GM12878 (cell line): ENCODE measurements at regions not wholly inside any gene's neighbourhood (a gene's known extent, or its start where the extent isn't known, plus 50 kb on each side); places are given as distances from the start of the nearest gene placed in this dataset.

Experiments used
- ATAC-seq: fragments of 200-7000 bp; cut with Tn5 transposase; 3 replicates; pipeline ENCODE4 v1.9.1; 2020; ENCODE audit warnings: mild to moderate bottlenecking, moderate library complexity
- BruUV-seq: library from RNA; stranded (reverse); fragments of 400-500 nt; replicated peaks from 2 replicates; lab custom pipeline; 2021; lab: Mats Ljungman, UMichigan
- CTCF ChIA-PET: fragments of 300-600 bp; sonication (Branson Sonifier 250); formaldehyde crosslinking; extraction: SDS; loops from one replicate; lab custom pipeline; 2021; ENCODE audit warnings: inconsistent platforms; lab: Yijun Ruan, JAX
- POLR2A ChIA-PET: fragments of 350-600 bp; formaldehyde crosslinking; extraction: SDS; loops from one replicate; lab custom pipeline; 2021; ENCODE audit warnings: inconsistent platforms; lab: Charles Lee
- RAD21 ChIA-PET: fragments of 300-600 bp; sonication (Branson Sonifier 250); formaldehyde crosslinking; loops from one replicate; lab custom pipeline; 2023; ENCODE audit warnings: antibody characterized with exemption; ENCODE audit not compliant: unreplicated experiment; lab: Charles Lee
- SMC1A ChIA-PET: fragments of 300-600 bp; sonication (Branson Sonifier 250); formaldehyde crosslinking; loops from one replicate; lab custom pipeline; 2023; ENCODE audit not compliant: unreplicated experiment, uncharacterized antibody; lab: Charles Lee
- DNase-seq: peaks from one replicate; pipeline ENCODE4 v3.0.0-alpha.2; 2011; ENCODE audit warnings: low read depth, low spot score
- FAIRE-seq: peaks from 3 replicates; lab custom pipeline; 2011; peaks lifted over from hg19 to GRCh38; lab: Jason Lieb, UNC
- H2AFZ ChIP-seq: 2 replicates; pipeline ENCODE4 v1.6.0; 2011; ENCODE audit warnings: low read depth, low read length, control low read depth; ENCODE audit not compliant: control insufficient read depth
- H3K27ac ChIP-seq: 2 replicates; pipeline ENCODE4 v1.5.1; 2011; ENCODE audit warnings: control low read depth; ENCODE audit not compliant: control insufficient read depth, insufficient read depth
- H3K27me3 ChIP-seq, 2 experiments: replicated peaks in 1 of 2; 2 replicates each; pipeline versions ENCODE4 v1.6.0 to v1.6.1; 2011; ENCODE audit warnings: low read length in 1 of 2; ENCODE audit not compliant: control insufficient read depth in 2 of 2, insufficient read depth in 2 of 2
- H3K36me3 ChIP-seq, 2 experiments: 2 replicates each; pipeline ENCODE4 v1.5.1; 2011; ENCODE audit warnings: low read length in 1 of 2; ENCODE audit not compliant: control insufficient read depth in 2 of 2, insufficient read depth in 2 of 2
- H3K4me1 ChIP-seq: 2 replicates; pipeline ENCODE4 v1.6.1; 2011; ENCODE audit warnings: mild to moderate bottlenecking, low read length, moderate library complexity, mixed read lengths; ENCODE audit not compliant: control insufficient read depth, insufficient read depth
- H3K4me2 ChIP-seq: 2 replicates; pipeline ENCODE4 v1.6.0; 2011; ENCODE audit warnings: control low read depth; ENCODE audit not compliant: control insufficient read depth, insufficient read depth
- H3K4me3 ChIP-seq: fragments of 200-600 bp; sonication (generic); 2 replicates; pipeline ENCODE4 v1.5.1; 2016
- H3K79me2 ChIP-seq: 2 replicates; pipeline ENCODE4 v1.6.0; 2011; ENCODE audit warnings: low read length; ENCODE audit not compliant: control insufficient read depth, insufficient read depth
- H3K9ac ChIP-seq: 2 replicates; pipeline ENCODE4 v1.8.0; 2011; ENCODE audit warnings: low read length, control low read depth, mixed read lengths; ENCODE audit not compliant: control insufficient read depth, insufficient read depth
- H3K9me3 ChIP-seq: replicated peaks from 3 replicates; pipeline ENCODE4 v1.5.1; 2011; ENCODE audit warnings: mild to moderate bottlenecking, low read length; ENCODE audit not compliant: control insufficient read depth, insufficient read depth
- H4K20me1 ChIP-seq: 2 replicates; pipeline ENCODE4 v1.6.0; 2011; ENCODE audit not compliant: control insufficient read depth, insufficient read depth
- ATF7 ChIP-seq: fragments of 450-650 bp; IDR thresholded peaks from 2 replicates; pipeline ENCODE4 v1.6.1; 2016; ENCODE audit warnings: low read depth, mild to moderate bottlenecking
- BHLHE40 ChIP-seq, 2 experiments: fragments of 450-650 bp in 1 of 2; IDR thresholded peaks; 2 replicates each; pipeline ENCODE4 v1.6.1; 2011 to 2017; ENCODE audit warnings: low read depth in 2 of 2, borderline replicate concordance in 1 of 2, improper control_type of control experiment in 1 of 2, low read length in 1 of 2, mild to moderate bottlenecking in 1 of 2
- BMI1 ChIP-seq: fragments of 450-650 bp; IDR thresholded peaks from 2 replicates; pipeline ENCODE4 v1.6.1; 2016; ENCODE audit warnings: mild to moderate bottlenecking, moderate library complexity, borderline replicate concordance
- CHD4 ChIP-seq: fragments of 200-600 bp; sonication (generic); IDR thresholded peaks from 2 replicates; pipeline ENCODE4 v1.6.1; 2016; ENCODE audit warnings: mild to moderate bottlenecking
- JUND ChIP-seq: IDR thresholded peaks from 2 replicates; pipeline ENCODE4 v1.6.1; 2012; ENCODE audit warnings: low read depth, mild to moderate bottlenecking, low read length, improper control_type of control experiment, moderate library complexity
- KLF5 ChIP-seq: fragments of 450-650 bp; IDR thresholded peaks from 2 replicates; pipeline ENCODE4 v1.6.1; 2014; ENCODE audit warnings: mild to moderate bottlenecking; ENCODE audit not compliant: partially characterized antibody
- PAX8 ChIP-seq: fragments of 450-650 bp; IDR thresholded peaks from 2 replicates; pipeline ENCODE4 v1.6.1; 2017; ENCODE audit warnings: mild to moderate bottlenecking, moderate library complexity
- RUNX3 ChIP-seq: IDR thresholded peaks from 2 replicates; pipeline ENCODE4 v1.6.1; 2012; ENCODE audit warnings: low read length, inconsistent platforms
- SMAD5 ChIP-seq: IDR thresholded peaks from 2 replicates; pipeline ENCODE4 v1.6.1; 2016; ENCODE audit warnings: antibody characterized with exemption, low read depth
- TAF1 ChIP-seq: IDR thresholded peaks from 2 replicates; pipeline ENCODE4 v1.6.1; 2011; ENCODE audit warnings: mild to moderate bottlenecking, low read depth, low read length, borderline replicate concordance
- TCF7 ChIP-seq: IDR thresholded peaks from 2 replicates; pipeline ENCODE4 v1.6.1; 2014; ENCODE audit warnings: antibody characterized with exemption, borderline replicate concordance
- ZNF622 ChIP-seq: fragments of 450-650 bp; IDR thresholded peaks from 2 replicates; pipeline ENCODE4 v1.6.1; 2017; ENCODE audit warnings: mild to moderate bottlenecking, inconsistent platforms
- WGBS: methylation state at CpG from one replicate; pipeline ENCODE4 v1.1.6; 2016; ENCODE audit warnings: low lambda C conversion rate; ENCODE audit not compliant: insufficient replicate concordance, insufficient coverage; ENCODE audit errors: missing lambda C conversion rate; 5-methylcytosine and 5-hydroxymethylcytosine counted together
- in situ Hi-C: fragments of 300-500 bp; cut with MboI; formaldehyde crosslinking; loops from 9 replicates; pipeline ENCODE4 v1.14.3; 2018; ENCODE audit warnings: mixed read lengths
- intact Hi-C: fragments of 100-400 bp; cut with micrococcal nuclease; formaldehyde crosslinking; loops from one replicate; pipeline ENCODE4 v1.14.2; 2022; ENCODE audit not compliant: unreplicated experiment
- TF ChIP-seq, protein P1 (sequence below): fragments of 450-650 bp; IDR thresholded peaks from 2 replicates; pipeline ENCODE4 v1.6.1; 2018; ENCODE audit warnings: borderline replicate concordance, mild to moderate bottlenecking; ENCODE audit not compliant: partially characterized antibody

DNA sequence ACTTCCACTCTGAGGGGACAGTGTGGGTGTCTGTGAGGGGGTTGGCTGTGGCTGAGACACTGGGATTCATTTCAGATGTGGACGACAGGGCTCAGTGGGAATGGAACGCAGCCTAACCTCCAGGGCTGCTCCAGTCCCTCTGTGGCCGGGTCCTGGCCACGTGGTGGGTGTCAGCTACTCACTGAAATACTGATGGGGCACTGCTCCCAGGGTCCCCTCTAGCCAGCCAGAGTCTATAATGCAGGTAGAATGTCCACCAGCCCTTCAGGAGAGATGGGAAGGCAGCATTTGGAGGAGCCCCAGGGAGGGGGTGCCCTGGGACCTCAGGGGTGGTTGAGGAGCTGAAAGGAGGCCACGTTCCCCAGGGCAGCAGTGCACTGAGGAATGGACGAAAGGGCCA, 87.2 kb upstream of the LANCL2 start:
- FAIRE-seq, result no peak
- Histone ChIP-seq H3K27me3 (peaks cover 0 to 2% of the 10 kb centered on the region in 2 experiments; a peak in 1 of 4 replicates), H3K79me2 (no peaks in the 10 kb centered on the region), H4K20me1 (no peaks in the 10 kb centered on the region), H3K27ac (no peak overlapping the region), H3K9ac (no peak overlapping the region), H3K4me3 (no peak overlapping the region), H3K4me2 (no peak overlapping the region), H3K9me3 (no peaks in the 10 kb centered on the region), H3K36me3 (no peaks in the 10 kb centered on the region), H2AFZ (no peak overlapping the region), H3K4me1 (no peaks in the 10 kb centered on the region)
- 3% methylated on average over 6 of the region's 6 CpGs for WGBS
- in situ Hi-C loops, result loop anchor here (5.0 to 25.0 kb wide), 2 partner anchors 144 to 309 kb away; no protein-coding TSS in a partner anchor
- no peak for ATAC-seq
- TF ChIP-seq ZNF622 (no peak), TAF1 (no peak), KLF5 (no peak), BHLHE40 (IDR thresholded peaks at IDR 0.05; ENCODE audit: borderline replicate concordance in 1 of 2, low read depth in 2 of 2, low read length in 1 of 2) (no peak), SMAD5 (no peak), JUND (no peak), CHD4 (no peak), BMI1 (no peak), PAX8 (no peak), RUNX3 (no peak), TCF7 (no peak), ATF7 (no peak)
- TF ChIP-seq, protein P1, sequence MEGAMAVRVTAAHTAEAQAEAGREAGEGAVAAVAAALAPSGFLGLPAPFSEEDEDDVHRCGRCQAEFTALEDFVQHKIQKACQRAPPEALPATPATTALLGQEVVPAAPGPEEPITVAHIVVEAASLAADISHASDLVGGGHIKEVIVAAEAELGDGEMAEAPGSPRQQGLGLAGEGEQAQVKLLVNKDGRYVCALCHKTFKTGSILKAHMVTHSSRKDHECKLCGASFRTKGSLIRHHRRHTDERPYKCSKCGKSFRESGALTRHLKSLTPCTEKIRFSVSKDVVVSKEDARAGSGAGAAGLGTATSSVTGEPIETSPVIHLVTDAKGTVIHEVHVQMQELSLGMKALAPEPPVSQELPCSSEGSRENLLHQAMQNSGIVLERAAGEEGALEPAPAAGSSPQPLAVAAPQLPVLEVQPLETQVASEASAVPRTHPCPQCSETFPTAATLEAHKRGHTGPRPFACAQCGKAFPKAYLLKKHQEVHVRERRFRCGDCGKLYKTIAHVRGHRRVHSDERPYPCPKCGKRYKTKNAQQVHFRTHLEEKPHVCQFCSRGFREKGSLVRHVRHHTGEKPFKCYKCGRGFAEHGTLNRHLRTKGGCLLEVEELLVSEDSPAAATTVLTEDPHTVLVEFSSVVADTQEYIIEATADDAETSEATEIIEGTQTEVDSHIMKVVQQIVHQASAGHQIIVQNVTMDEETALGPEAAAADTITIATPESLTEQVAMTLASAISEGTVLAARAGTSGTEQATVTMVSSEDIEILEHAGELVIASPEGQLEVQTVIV, result no peak
- intact Hi-C loops, result no loop called here
- no TSS peak for BruUV-seq
- ChIA-PET RAD21 (interaction anchor here (1.9 to 5.9 kb wide), 2 partner anchors 31 to 136 kb away, joined by 5 to 68 read pairs; no protein-coding TSS in a partner anchor), CTCF (interaction anchor here (0.8 to 19.5 kb wide), 9 partner anchors 10 to 320 kb away, joined by 3 to 322 read pairs (median 5); no protein-coding TSS in a partner anchor), SMC1A (interaction anchor here (1.0 to 8.5 kb wide), 6 partner anchors 11 to 147 kb away, joined by 3 to 140 read pairs (median 5); no protein-coding TSS in a partner anchor), POLR2A (interaction anchor here (0.5 kb wide), 2 partner anchors 137 to 253 kb away, joined by 4 read pairs; no protein-coding TSS in a partner anchor)
- DNase-seq, result no peak
